H9 (cell line): ENCODE measurements at regions not wholly inside any gene's neighbourhood (a gene's known extent, or its start where the extent isn't known, plus 50 kb on each side); places are given as distances from the start of the nearest gene placed in this dataset.

ENCODE experiments used
- DNase-seq: peaks from one replicate; pipeline ENCODE4 v3.0.0-alpha.2; 2017
- H2AFZ ChIP-seq: one replicate; pipeline ENCODE4 v1.6.1; 2013; ENCODE audit warnings: mild to moderate bottlenecking, low read length, control low read depth, moderate library complexity
- H2AK5ac ChIP-seq: 2 replicates; pipeline ENCODE4 v1.6.1; 2013; ENCODE audit warnings: low read length, control low read depth, mixed read lengths; ENCODE audit not compliant: insufficient read length
- H2BK120ac ChIP-seq: one replicate; pipeline ENCODE4 v1.6.1; 2013; ENCODE audit warnings: low read depth, mild to moderate bottlenecking, low read length, control low read depth, inconsistent platforms; ENCODE audit not compliant: poor library complexity, severe bottlenecking
- H2BK12ac ChIP-seq: 2 replicates; pipeline ENCODE4 v1.6.1; 2013; ENCODE audit warnings: low read length, control low read depth, mixed read lengths, low read depth; ENCODE audit not compliant: insufficient read length
- H2BK15ac ChIP-seq: 2 replicates; pipeline ENCODE4 v1.6.1; 2013; ENCODE audit warnings: low read depth, low read length, control low read depth
- H2BK20ac ChIP-seq: one replicate; pipeline ENCODE4 v1.6.1; 2013; ENCODE audit warnings: low read depth, mild to moderate bottlenecking, low read length, control low read depth, inconsistent platforms; ENCODE audit not compliant: poor library complexity, severe bottlenecking
- H2BK5ac ChIP-seq: 2 replicates; pipeline ENCODE4 v1.6.1; 2013; ENCODE audit warnings: low read length, control low read depth, mixed read lengths; ENCODE audit not compliant: insufficient read length
- H3K14ac ChIP-seq: 2 replicates; pipeline ENCODE4 v1.6.1; 2013; ENCODE audit warnings: low read length, control low read depth; ENCODE audit not compliant: insufficient read depth
- H3K18ac ChIP-seq: 2 replicates; pipeline ENCODE4 v1.6.1; 2013; ENCODE audit warnings: low read depth, mild to moderate bottlenecking, mixed read lengths, low read length, control low read depth; ENCODE audit not compliant: insufficient read length
- H3K23ac ChIP-seq: 2 replicates; pipeline ENCODE4 v1.6.1; 2013; ENCODE audit warnings: low read length, control low read depth, mixed read lengths, low read depth; ENCODE audit not compliant: insufficient read length
- H3K23me2 ChIP-seq: 2 replicates; pipeline ENCODE4 v1.6.1; 2013; ENCODE audit warnings: low read depth, mild to moderate bottlenecking, mixed read lengths, low read length, control low read depth; ENCODE audit not compliant: insufficient read length, poor library complexity, severe bottlenecking
- H3K27ac ChIP-seq: 2 replicates; pipeline ENCODE4 v1.5.1; 2013; ENCODE audit warnings: low read length, control low read depth, mixed read lengths, low read depth; ENCODE audit not compliant: insufficient read length
- H3K27me3 ChIP-seq: 2 replicates; pipeline ENCODE4 v1.6.1; 2013; ENCODE audit warnings: low read length, control low read depth, inconsistent platforms; ENCODE audit not compliant: insufficient read depth
- H3K4ac ChIP-seq: 2 replicates; pipeline ENCODE4 v1.6.1; 2013; ENCODE audit warnings: low read depth, mild to moderate bottlenecking, control low read depth, inconsistent platforms, low read length, moderate library complexity
- H3K4me1 ChIP-seq: 2 replicates; pipeline ENCODE4 v1.6.1; 2013; ENCODE audit warnings: low read length, control low read depth, inconsistent platforms; ENCODE audit not compliant: insufficient read depth
- H3K4me2 ChIP-seq: 2 replicates; pipeline ENCODE4 v1.6.1; 2013; ENCODE audit warnings: low read length, control low read depth, mixed read lengths; ENCODE audit not compliant: insufficient read length, insufficient read depth
- H3K56ac ChIP-seq: 2 replicates; pipeline ENCODE4 v1.6.1; 2013; ENCODE audit warnings: low read depth, mild to moderate bottlenecking, mixed read lengths, low read length, control low read depth; ENCODE audit not compliant: insufficient read length
- H3K79me1 ChIP-seq: 2 replicates; pipeline ENCODE4 v1.6.1; 2013; ENCODE audit warnings: low read depth, mild to moderate bottlenecking, moderate library complexity, low read length, control low read depth, inconsistent platforms; ENCODE audit not compliant: insufficient read depth, poor library complexity, severe bottlenecking
- H3K79me2 ChIP-seq: 2 replicates; pipeline ENCODE4 v1.6.1; 2013; ENCODE audit warnings: low read length, control low read depth, inconsistent platforms; ENCODE audit not compliant: insufficient read depth
- H3K9ac ChIP-seq: 2 replicates; pipeline ENCODE4 v1.6.1; 2013; ENCODE audit warnings: low read length, control low read depth, mixed read lengths; ENCODE audit not compliant: insufficient read length; ENCODE audit errors: extremely low read depth
- H3K9me3 ChIP-seq: one replicate; pipeline ENCODE4 v1.6.1; 2013; ENCODE audit warnings: low read depth, low read length, inconsistent platforms; ENCODE audit not compliant: control insufficient read depth
- H3T11ph ChIP-seq: one replicate; pipeline ENCODE4 v1.6.1; 2013; ENCODE audit warnings: mild to moderate bottlenecking, low read length, control low read depth, inconsistent platforms
- H4K20me1 ChIP-seq: one replicate; pipeline ENCODE4 v1.6.1; 2013; ENCODE audit not compliant: control insufficient read depth, insufficient read length, insufficient read depth
- H4K5ac ChIP-seq: 2 replicates; pipeline ENCODE4 v1.6.1; 2013; ENCODE audit warnings: low read depth, mild to moderate bottlenecking, mixed read lengths, low read length, control low read depth; ENCODE audit not compliant: insufficient read length
- H4K8ac ChIP-seq: replicated peaks from 2 replicates; pipeline ENCODE4 v1.6.1; 2013; ENCODE audit warnings: low read length, control low read depth, mixed read lengths, low read depth; ENCODE audit not compliant: insufficient read length
- H4K91ac ChIP-seq: 2 replicates; pipeline ENCODE4 v1.6.1; 2013; ENCODE audit warnings: low read depth, mild to moderate bottlenecking, moderate library complexity, mixed read lengths, low read length, control low read depth; ENCODE audit not compliant: insufficient read length
- H3K27ac Mint-ChIP-seq, 3 experiments: 2 replicates in 2 of 3; 3 replicates in 1 of 3; pipeline ENCODE4 v1.8.0; 2020 to 2021; ENCODE audit warnings: mixed read lengths in 3 of 3, mild to moderate bottlenecking in 1 of 3, moderate library complexity in 1 of 3
- H3K27me3 Mint-ChIP-seq: 2 replicates; pipeline ENCODE4 v1.8.0; 2021; ENCODE audit warnings: low read depth, mild to moderate bottlenecking, moderate library complexity, mixed read lengths
- H3K36me3 Mint-ChIP-seq, 3 experiments: 2 replicates in 2 of 3; 3 replicates in 1 of 3; pipeline ENCODE4 v1.8.0; 2020 to 2021; ENCODE audit warnings: low read depth in 3 of 3, mixed read lengths in 3 of 3; ENCODE audit not compliant: insufficient read depth in 1 of 3
- H3K4me1 Mint-ChIP-seq, 2 experiments: 2 replicates each; pipeline ENCODE4 v1.8.0; 2020; ENCODE audit warnings: mixed read lengths in 2 of 2
- H3K4me3 Mint-ChIP-seq, 2 experiments: 2 replicates in 1 of 2; 3 replicates in 1 of 2; pipeline ENCODE4 v1.8.0; 2020 to 2021; ENCODE audit warnings: mild to moderate bottlenecking in 2 of 2, mixed read lengths in 2 of 2, moderate library complexity in 1 of 2
- H3K9me3 Mint-ChIP-seq, 2 experiments: 2 replicates in 1 of 2; 3 replicates in 1 of 2; pipeline ENCODE4 v1.8.0; 2020; ENCODE audit warnings: mild to moderate bottlenecking in 2 of 2, mixed read lengths in 2 of 2, moderate library complexity in 1 of 2
- CTCF ChIP-seq: fragments of 200-600 bp; sonication (generic); conservative IDR thresholded peaks from 3 replicates; pipeline ENCODE4 v1.8.0; 2021; ENCODE audit warnings: antibody characterized with exemption, mild to moderate bottlenecking
- WGBS: extraction: QIAGEN DNeasy Blood & Tissue Kit; methylation state at CpG from one replicate; pipeline ENCODE4 v1.1.7; 2013; ENCODE audit warnings: missing lambda C conversion rate, low lambda C conversion rate, mixed read lengths; ENCODE audit not compliant: insufficient read length; ENCODE audit errors: extremely low coverage; 5-methylcytosine and 5-hydroxymethylcytosine counted together

DNA sequence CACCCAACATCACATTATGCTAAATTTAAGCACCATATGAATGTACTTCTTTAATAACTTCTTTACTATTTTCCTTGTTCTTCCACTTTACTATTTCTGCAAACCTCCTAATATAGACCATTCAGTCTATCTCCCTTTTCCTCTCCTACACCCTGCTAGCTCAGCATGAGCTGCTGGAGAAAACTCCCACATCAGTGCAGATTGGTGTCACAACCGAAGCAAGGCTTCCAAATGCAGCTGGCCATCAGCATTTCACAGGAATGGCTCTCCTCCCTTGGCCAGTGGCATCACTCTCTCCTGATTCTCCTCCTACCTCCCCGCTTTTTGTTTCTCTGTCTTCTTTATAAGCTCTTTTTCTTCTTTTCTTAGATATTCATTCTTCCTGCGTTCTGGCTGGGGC is 118.7 kb upstream of the ZC3H12C start:
- H2BK12ac ChIP-seq = no peak overlapping the region
- no peak overlapping the region for H2BK20ac ChIP-seq
- no peaks in the 10 kb centered on the region for H3K27me3 Mint-ChIP-seq
- H3K14ac ChIP-seq = no peak overlapping the region
- no peak overlapping the region for H3K4me3 Mint-ChIP-seq
- H3K36me3 Mint-ChIP-seq = peaks cover 0 to 1% (median 0%) of the 10 kb centered on the region in 3 experiments; a peak in 1 of 7 replicates
- H2AK5ac ChIP-seq = no peak overlapping the region
- H3K27ac ChIP-seq = no peak overlapping the region
- no peaks in the 10 kb centered on the region for H3K79me1 ChIP-seq
- no peaks in the 10 kb centered on the region; the same call in 1 of the 2 replicates for H3K4me1 ChIP-seq
- H2BK15ac ChIP-seq = no peak overlapping the region
- no peak overlapping the region for H2AFZ ChIP-seq
- no CpG with 5 or more reads among the region's 3 CpGs for WGBS
- H4K5ac ChIP-seq = no peak overlapping the region
- no peak overlapping the region for H3T11ph ChIP-seq
- no peak overlapping the region for H4K8ac ChIP-seq
- H2BK5ac ChIP-seq = no peak overlapping the region
- DNase-seq = no peak
- no peak overlapping the region for H4K91ac ChIP-seq
- H3K4me1 Mint-ChIP-seq = peaks cover 6 to 9% of the 10 kb centered on the region in 2 experiments; a peak in 3 of 4 replicates
- TF ChIP-seq CTCF = no peak
- H3K18ac ChIP-seq = no peak overlapping the region
- no peak overlapping the region for H2BK120ac ChIP-seq
- H3K23ac ChIP-seq = no peak overlapping the region
- no peaks in the 10 kb centered on the region for H4K20me1 ChIP-seq
- H3K4me2 ChIP-seq = no peak overlapping the region
- no peaks in the 10 kb centered on the region for H3K27me3 ChIP-seq
- H3K9me3 ChIP-seq = no peaks in the 10 kb centered on the region
- no peak overlapping the region for H3K4ac ChIP-seq
- no peak overlapping the region for H3K27ac Mint-ChIP-seq
- peaks cover 0 to 2% of the 10 kb centered on the region in 2 experiments; a peak in 1 of 5 replicates for H3K9me3 Mint-ChIP-seq
- H3K56ac ChIP-seq = no peak overlapping the region
- H3K23me2 ChIP-seq = no peaks in the 10 kb centered on the region
- H3K79me2 ChIP-seq = no peaks in the 10 kb centered on the region
- H3K9ac ChIP-seq = no peak overlapping the region
